MM.1S (cell line): ENCODE measurements at regions not wholly inside any gene's neighbourhood (a gene's known extent, or its start where the extent isn't known, plus 50 kb on each side); places are given as distances from the start of the nearest gene placed in this dataset.

ENCODE experiments used
- DNase-seq: peaks from one replicate; pipeline ENCODE4 v3.0.0-alpha.2; 2015
- H2AFZ ChIP-seq: fragments of 300-600 bp; sonication (generic); 2 replicates; pipeline ENCODE4 v1.6.0; 2016; ENCODE audit warnings: antibody characterized with exemption, low read length
- H3F3A ChIP-seq: fragments of 300-600 bp; sonication (generic); 2 replicates; pipeline ENCODE4 v1.6.1; 2016; ENCODE audit warnings: mild to moderate bottlenecking, antibody characterized with exemption, low read length, moderate library complexity, mixed read lengths; ENCODE audit not compliant: insufficient read depth
- H3K27ac ChIP-seq: fragments of 300-600 bp; sonication (generic); 2 replicates; pipeline ENCODE4 v1.5.1; 2016; ENCODE audit warnings: mild to moderate bottlenecking, low read length
- H3K27me3 ChIP-seq: fragments of 300-600 bp; sonication (generic); replicated peaks from 2 replicates; pipeline ENCODE4 v1.6.0; 2016; ENCODE audit warnings: low read length; ENCODE audit not compliant: insufficient read depth
- H3K36me3 ChIP-seq: fragments of 300-600 bp; sonication (generic); replicated peaks from 2 replicates; pipeline ENCODE4 v1.6.1; 2016; ENCODE audit warnings: mild to moderate bottlenecking, low read length, mixed read lengths; ENCODE audit not compliant: insufficient read depth
- H3K4me1 ChIP-seq: fragments of 300-600 bp; sonication (generic); 2 replicates; pipeline ENCODE4 v1.6.1; 2016; ENCODE audit warnings: low read length, mixed read lengths
- H3K4me2 ChIP-seq: fragments of 300-600 bp; sonication (generic); 2 replicates; pipeline ENCODE4 v1.6.0; 2016; ENCODE audit warnings: low read depth, low read length
- H3K4me3 ChIP-seq: fragments of 300-600 bp; sonication (generic); 2 replicates; pipeline ENCODE4 v1.5.1; 2016; ENCODE audit warnings: low read length, mixed read lengths
- H3K79me2 ChIP-seq: fragments of 300-600 bp; sonication (generic); 2 replicates; pipeline ENCODE4 v1.6.1; 2016; ENCODE audit warnings: mixed run types, low read length, mixed read lengths
- H3K9ac ChIP-seq: fragments of 300-600 bp; sonication (generic); 2 replicates; pipeline ENCODE4 v1.6.1; 2016; ENCODE audit warnings: low read length, mixed read lengths
- H3K9me2 ChIP-seq: fragments of 300-600 bp; sonication (generic); replicated peaks from 2 replicates; pipeline ENCODE4 v1.6.1; 2016; ENCODE audit warnings: mild to moderate bottlenecking, low read length, mixed read lengths; ENCODE audit not compliant: insufficient read depth
- H3K9me3 ChIP-seq: fragments of 300-600 bp; sonication (generic); replicated peaks from 2 replicates; pipeline ENCODE4 v1.6.1; 2016; ENCODE audit warnings: mild to moderate bottlenecking, low read length, mixed read lengths; ENCODE audit not compliant: insufficient read depth
- H4K20me1 ChIP-seq: fragments of 300-600 bp; sonication (generic); 2 replicates; pipeline ENCODE4 v1.6.1; 2016; ENCODE audit warnings: mild to moderate bottlenecking, low read length, moderate library complexity, mixed read lengths; ENCODE audit not compliant: insufficient read depth
- CTCF ChIP-seq: fragments of 300-600 bp; sonication (generic); IDR thresholded peaks from 2 replicates; pipeline ENCODE4 v1.5.1; 2016; ENCODE audit warnings: antibody characterized with exemption, low read length, mixed read lengths
- EZH2 ChIP-seq: fragments of 300-600 bp; sonication (generic); optimal IDR thresholded peaks from 2 replicates; pipeline ENCODE3; 2017; ENCODE audit warnings: low read depth, mild to moderate bottlenecking, antibody characterized with exemption, low read length, mixed read lengths
- EZH2phosphoT487 ChIP-seq: fragments of 300-600 bp; sonication (generic); IDR thresholded peaks from 2 replicates; pipeline ENCODE4 v1.6.1; 2018; ENCODE audit warnings: antibody characterized with exemption, low read length

GRCh38 chr15:36235173-36235572 is 344.3 kb upstream of the CDIN1 start:
- Histone ChIP-seq H3K4me3 (no peak overlapping the region), H3F3A (no peaks in the 10 kb centered on the region), H3K9me3 (no peaks in the 10 kb centered on the region), H3K27ac (no peak overlapping the region), H3K4me2 (no peak overlapping the region), H3K4me1 (no peaks in the 10 kb centered on the region), H3K36me3 (no peaks in the 10 kb centered on the region), H3K27me3 (no peaks in the 10 kb centered on the region), H4K20me1 (no peaks in the 10 kb centered on the region), H2AFZ (no peak overlapping the region), H3K79me2 (no peaks in the 10 kb centered on the region), H3K9ac (no peak overlapping the region), H3K9me2 (no peaks in the 10 kb centered on the region)
- TF ChIP-seq EZH2 (no peak), EZH2phosphoT487 (no peak), CTCF (no peak)
- no peak for DNase-seq

- Histone ChIP-seq H3K9me2 (no peaks in the 10 kb centered on the region), H3K27me3 (no peaks in the 10 kb centered on the region), H3K4me2 (no peak overlapping the region), H3K9ac (no peak overlapping the region), H3K27ac (no peak overlapping the region), H3K36me3 (no peaks in the 10 kb centered on the region), H3K4me1 (no peaks in the 10 kb centered on the region), H3K9me3 (no peaks in the 10 kb centered on the region), H3K4me3 (no peak overlapping the region), H3F3A (no peaks in the 10 kb centered on the region), H2AFZ (no peak overlapping the region), H4K20me1 (no peaks in the 10 kb centered on the region), H3K79me2 (no peaks in the 10 kb centered on the region)
- DNase-seq = no peak
- no peak for TF ChIP-seq EZH2phosphoT487
- no peak for TF ChIP-seq CTCF
- TF ChIP-seq EZH2 = no peak
Measured at GRCh38 chr15:36239509-36239908, 339.9 kb upstream of the CDIN1 start.

- Histone ChIP-seq H2AFZ (no peak overlapping the region), H3K36me3 (no peaks in the 10 kb centered on the region), H3K9me3 (no peaks in the 10 kb centered on the region), H3F3A (no peaks in the 10 kb centered on the region), H3K27ac (no peak overlapping the region), H3K79me2 (no peaks in the 10 kb centered on the region), H3K9ac (no peak overlapping the region), H4K20me1 (no peaks in the 10 kb centered on the region), H3K4me2 (no peak overlapping the region), H3K4me1 (no peaks in the 10 kb centered on the region), H3K9me2 (no peaks in the 10 kb centered on the region), H3K4me3 (no peak overlapping the region), H3K27me3 (no peaks in the 10 kb centered on the region)
- TF ChIP-seq EZH2phosphoT487 = no peak
- TF ChIP-seq EZH2 = no peak
- TF ChIP-seq CTCF = no peak
- no peak for DNase-seq
Measured at GRCh38 chr15:36251450-36251849, 328.0 kb upstream of the CDIN1 start.
